ENCODE measurements at regions not wholly inside any gene's neighbourhood (a gene's known extent, or its start where the extent isn't known, plus 50 kb on each side); places are given as distances from the start of the nearest gene placed in this dataset.

GRCh38 chr7:424301-424935 lies 95.2 kb downstream of the PDGFA start:
- no peaks in the 10 kb centered on the region for H3K36me3 ChIP-seq (ENCODE audit: control insufficient read depth, insufficient read depth, low read length, severe bottlenecking)
- H3K9ac ChIP-seq (ENCODE audit: low read length) = no peak overlapping the region
- peaks cover 4% of the 10 kb centered on the region for H3K9me3 ChIP-seq (ENCODE audit: control insufficient read depth, low read length)
- H3K4me3 ChIP-seq (ENCODE audit: low read length) = no peak overlapping the region
- peaks cover 11% of the 10 kb centered on the region for H3K4me1 ChIP-seq (ENCODE audit: control insufficient read depth, insufficient read depth, low read length)
- peaks cover 22% of the 10 kb centered on the region for H3K27me3 ChIP-seq (replicated peaks; ENCODE audit: control insufficient read depth, insufficient read depth, low read length)
- DNase-seq (ENCODE audit: low read depth) = no peak

- H3K36me3 ChIP-seq (ENCODE audit: control insufficient read depth, insufficient read depth, low read length, severe bottlenecking) = no peaks in the 10 kb centered on the region
- H3K27me3 ChIP-seq (replicated peaks; ENCODE audit: control insufficient read depth, insufficient read depth, low read length) = peaks cover 22% of the 10 kb centered on the region
- no peak overlapping the region for H3K9ac ChIP-seq (ENCODE audit: low read length)
- peaks cover 4% of the 10 kb centered on the region for H3K9me3 ChIP-seq (ENCODE audit: control insufficient read depth, low read length)
- H3K4me3 ChIP-seq (ENCODE audit: low read length) = no peak overlapping the region
- no peak for DNase-seq (ENCODE audit: low read depth)
- H3K4me1 ChIP-seq (ENCODE audit: control insufficient read depth, insufficient read depth, low read length) = peaks cover 11% of the 10 kb centered on the region
Measured at GRCh38 chr7:424961-425793, 94.5 kb downstream of the PDGFA start.

GRCh38 chr7:425794-426188 lies 93.9 kb downstream of the PDGFA start:
- DNase-seq (ENCODE audit: low read depth) = no peak
- Histone ChIP-seq H3K4me3 (ENCODE audit: low read length) (no peak overlapping the region), H3K27me3 (replicated peaks; ENCODE audit: control insufficient read depth, insufficient read depth, low read length) (peaks cover 22% of the 10 kb centered on the region), H3K9me3 (ENCODE audit: control insufficient read depth, low read length) (peaks cover 4% of the 10 kb centered on the region), H3K36me3 (ENCODE audit: control insufficient read depth, insufficient read depth, low read length, severe bottlenecking) (no peaks in the 10 kb centered on the region), H3K9ac (ENCODE audit: low read length) (no peak overlapping the region), H3K4me1 (ENCODE audit: control insufficient read depth, insufficient read depth, low read length) (peaks cover 11% of the 10 kb centered on the region)

- Histone ChIP-seq H3K27me3 (replicated peaks; ENCODE audit: control insufficient read depth, insufficient read depth, low read length) (peaks cover 24% of the 10 kb centered on the region), H3K9ac (ENCODE audit: low read length) (no peak overlapping the region), H3K36me3 (ENCODE audit: control insufficient read depth, insufficient read depth, low read length, severe bottlenecking) (no peaks in the 10 kb centered on the region), H3K4me3 (ENCODE audit: low read length) (no peak overlapping the region), H3K4me1 (ENCODE audit: control insufficient read depth, insufficient read depth, low read length) (peaks cover 11% of the 10 kb centered on the region), H3K9me3 (ENCODE audit: control insufficient read depth, low read length) (peaks cover 4% of the 10 kb centered on the region)
- no peak for DNase-seq (ENCODE audit: low read depth)
Measured at GRCh38 chr7:426510-426909, 93.1 kb downstream of the PDGFA start.

- no peak overlapping the region for H3K4me3 ChIP-seq (ENCODE audit: low read length)
- peaks cover 11% of the 10 kb centered on the region for H3K4me1 ChIP-seq (ENCODE audit: control insufficient read depth, insufficient read depth, low read length)
- H3K9me3 ChIP-seq (ENCODE audit: control insufficient read depth, low read length) = peaks cover 4% of the 10 kb centered on the region
- no peak overlapping the region for H3K9ac ChIP-seq (ENCODE audit: low read length)
- no peak for DNase-seq (ENCODE audit: low read depth)
- no peaks in the 10 kb centered on the region for H3K36me3 ChIP-seq (ENCODE audit: control insufficient read depth, insufficient read depth, low read length, severe bottlenecking)
- H3K27me3 ChIP-seq (replicated peaks; ENCODE audit: control insufficient read depth, insufficient read depth, low read length) = peaks cover 26% of the 10 kb centered on the region
Measured at GRCh38 chr7:427506-428103, 92.0 kb downstream of the PDGFA start.

- peaks cover 4% of the 10 kb centered on the region for H3K9me3 ChIP-seq (ENCODE audit: control insufficient read depth, low read length)
- peaks cover 28% of the 10 kb centered on the region for H3K27me3 ChIP-seq (replicated peaks; ENCODE audit: control insufficient read depth, insufficient read depth, low read length)
- H3K36me3 ChIP-seq (ENCODE audit: control insufficient read depth, insufficient read depth, low read length, severe bottlenecking) = no peaks in the 10 kb centered on the region
- H3K9ac ChIP-seq (ENCODE audit: low read length) = no peak overlapping the region
- H3K4me1 ChIP-seq (ENCODE audit: control insufficient read depth, insufficient read depth, low read length) = peaks cover 11% of the 10 kb centered on the region
- H3K4me3 ChIP-seq (ENCODE audit: low read length) = no peak overlapping the region
- DNase-seq (ENCODE audit: low read depth) = no peak
Measured at GRCh38 chr7:428387-428786, 91.3 kb downstream of the PDGFA start.

- H3K27me3 ChIP-seq (replicated peaks; ENCODE audit: control insufficient read depth, insufficient read depth, low read length) = peaks cover 22% of the 10 kb centered on the region
- no peaks in the 10 kb centered on the region for H3K36me3 ChIP-seq (ENCODE audit: control insufficient read depth, insufficient read depth, low read length, severe bottlenecking)
- H3K9me3 ChIP-seq (ENCODE audit: control insufficient read depth, low read length) = peaks cover 4% of the 10 kb centered on the region
- DNase-seq (ENCODE audit: low read depth) = no peak
- peaks cover 11% of the 10 kb centered on the region for H3K4me1 ChIP-seq (ENCODE audit: control insufficient read depth, insufficient read depth, low read length)
- H3K9ac ChIP-seq (ENCODE audit: low read length) = no peak overlapping the region
- no peak overlapping the region for H3K4me3 ChIP-seq (ENCODE audit: low read length)
Measured at GRCh38 chr7:428927-429827, 90.5 kb downstream of the PDGFA start.

GRCh38 chr7:429828-430180 lies 89.8 kb downstream of the PDGFA start:
- Histone ChIP-seq H3K4me1 (ENCODE audit: control insufficient read depth, insufficient read depth, low read length) (peaks cover 11% of the 10 kb centered on the region), H3K36me3 (ENCODE audit: control insufficient read depth, insufficient read depth, low read length, severe bottlenecking) (no peaks in the 10 kb centered on the region), H3K4me3 (ENCODE audit: low read length) (no peak overlapping the region), H3K9ac (ENCODE audit: low read length) (no peak overlapping the region), H3K27me3 (replicated peaks; ENCODE audit: control insufficient read depth, insufficient read depth, low read length) (peaks cover 22% of the 10 kb centered on the region), H3K9me3 (ENCODE audit: control insufficient read depth, low read length) (peaks cover 4% of the 10 kb centered on the region)
- no peak for DNase-seq (ENCODE audit: low read depth)

- peaks cover 26% of the 10 kb centered on the region for H3K27me3 ChIP-seq (replicated peaks; ENCODE audit: control insufficient read depth, insufficient read depth, low read length)
- H3K4me1 ChIP-seq (ENCODE audit: control insufficient read depth, insufficient read depth, low read length) = peaks cover 8% of the 10 kb centered on the region
- H3K9me3 ChIP-seq (ENCODE audit: control insufficient read depth, low read length) = peaks cover 4% of the 10 kb centered on the region
- H3K36me3 ChIP-seq (ENCODE audit: control insufficient read depth, insufficient read depth, low read length, severe bottlenecking) = no peaks in the 10 kb centered on the region
- DNase-seq (ENCODE audit: low read depth) = no peak
- H3K9ac ChIP-seq (ENCODE audit: low read length) = no peak overlapping the region
- H3K4me3 ChIP-seq (ENCODE audit: low read length) = no peak overlapping the region
Measured at GRCh38 chr7:431041-431440, 88.6 kb downstream of the PDGFA start.

GRCh38 chr7:431658-432111 lies 88.0 kb downstream of the PDGFA start:
- DNase-seq (ENCODE audit: low read depth) = no peak
- peaks cover 26% of the 10 kb centered on the region for H3K27me3 ChIP-seq (replicated peaks; ENCODE audit: control insufficient read depth, insufficient read depth, low read length)
- H3K9me3 ChIP-seq (ENCODE audit: control insufficient read depth, low read length) = peaks cover 1% of the 10 kb centered on the region
- no peaks in the 10 kb centered on the region for H3K36me3 ChIP-seq (ENCODE audit: control insufficient read depth, insufficient read depth, low read length, severe bottlenecking)
- no peak overlapping the region for H3K9ac ChIP-seq (ENCODE audit: low read length)
- H3K4me1 ChIP-seq (ENCODE audit: control insufficient read depth, insufficient read depth, low read length) = peaks cover 10% of the 10 kb centered on the region
- H3K4me3 ChIP-seq (ENCODE audit: low read length) = no peak overlapping the region

GRCh38 chr7:432256-432655 lies 87.4 kb downstream of the PDGFA start:
- H3K4me3 ChIP-seq (ENCODE audit: low read length) = no peak overlapping the region
- no peaks in the 10 kb centered on the region for H3K9me3 ChIP-seq (ENCODE audit: control insufficient read depth, low read length)
- peaks cover 10% of the 10 kb centered on the region for H3K4me1 ChIP-seq (ENCODE audit: control insufficient read depth, insufficient read depth, low read length)
- H3K36me3 ChIP-seq (ENCODE audit: control insufficient read depth, insufficient read depth, low read length, severe bottlenecking) = no peaks in the 10 kb centered on the region
- no peak overlapping the region for H3K9ac ChIP-seq (ENCODE audit: low read length)
- H3K27me3 ChIP-seq (replicated peaks; ENCODE audit: control insufficient read depth, insufficient read depth, low read length) = peaks cover 26% of the 10 kb centered on the region
- no peak for DNase-seq (ENCODE audit: low read depth)
